Breast epithelium (tissue), 4 donors: ENCODE measurements at regions not wholly inside any gene's neighbourhood (a gene's known extent, or its start where the extent isn't known, plus 50 kb on each side); places are given as distances from the start of the nearest gene placed in this dataset.

Experiments used
- DNase-seq, 2 donors: peaks; one replicate each; pipeline ENCODE4 v3.0.0-alpha.2; 2019; ENCODE audit warnings: low spot score in 2 of 2
- H3K27ac ChIP-seq, 2 donors: fragments of 200-600 bp; sonication (generic) in 1 of 2; one replicate each; pipeline ENCODE4 v1.5.1; 2016 to 2019; ENCODE audit warnings: mild to moderate bottlenecking in 1 of 2
- H3K27me3 ChIP-seq, 2 donors: fragments of 200-600 bp; sonication (generic) in 1 of 2; one replicate each; pipeline versions ENCODE4 v1.5.1 to v1.6.0; 2017 to 2019; ENCODE audit warnings: control low read depth in 1 of 2, mild to moderate bottlenecking in 1 of 2
- H3K36me3 ChIP-seq: fragments of 200-600 bp; one replicate; pipeline ENCODE4 v1.5.1; 2019
- H3K4me1 ChIP-seq, 2 donors: fragments of 200-600 bp; sonication (generic); one replicate each; pipeline ENCODE4 v1.5.1; 2016 to 2019; ENCODE audit warnings: control low read depth in 1 of 2
- H3K4me3 ChIP-seq, 3 donors: fragments of 200-600 bp; sonication (generic); 1 replicate in 2 of 3; 2 replicates in 1 of 3; pipeline ENCODE4 v1.5.1; 2016 to 2019; ENCODE audit warnings: mild to moderate bottlenecking in 3 of 3, moderate library complexity in 2 of 3
- H3K9me3 ChIP-seq, 2 donors: fragments of 200-600 bp; sonication (generic) in 1 of 2; one replicate each; pipeline ENCODE4 v1.5.1; 2016 to 2019; ENCODE audit warnings: control low read depth in 1 of 2
- CTCF ChIP-seq, 3 donors: fragments of 450-650 bp; IDR thresholded peaks; one replicate each; pipeline ENCODE4 v1.5.1; 2016 to 2017; ENCODE audit warnings: antibody characterized with exemption in 3 of 3, mild to moderate bottlenecking in 3 of 3, moderate library complexity in 3 of 3
- POLR2A ChIP-seq: fragments of 450-650 bp; IDR thresholded peaks from one replicate; pipeline ENCODE4 v1.6.1; 2016; ENCODE audit warnings: antibody characterized with exemption, mild to moderate bottlenecking, moderate library complexity
- POLR2AphosphoS5 ChIP-seq, 3 donors: sonication (generic); formaldehyde crosslinking; IDR thresholded peaks; one replicate each; pipeline ENCODE4 v1.6.1; 2017; ENCODE audit warnings: antibody characterized with exemption in 3 of 3
- intact Hi-C: fragments of 100-400 bp; cut with DNase I; formaldehyde crosslinking; loops from one replicate; pipeline ENCODE4 v1.15.1; 2023; ENCODE audit warnings: low total_unique reads

- H3K4me1 ChIP-seq, result no peaks in the 10 kb centered on the region
- no peak overlapping the region for H3K27ac ChIP-seq
- DNase-seq, result no peak
- no peaks in the 10 kb centered on the region for H3K36me3 ChIP-seq
- no peak overlapping the region for H3K4me3 ChIP-seq
- no peaks in the 10 kb centered on the region for H3K27me3 ChIP-seq
- H3K9me3 ChIP-seq, result no peaks in the 10 kb centered on the region
- no peak for TF ChIP-seq POLR2AphosphoS5 (IDR thresholded peaks at IDR 0.05)
- TF ChIP-seq POLR2A, result no peak
- TF ChIP-seq CTCF (IDR thresholded peaks at IDR 0.05), result no peak
- intact Hi-C loops, result no loop called here
These were observed 161.1 kb upstream of the PCDH17 start for GRCh38 chr13:57470491-57470890.

- TF ChIP-seq POLR2A (no peak), CTCF (IDR thresholded peaks at IDR 0.05) (no peak), POLR2AphosphoS5 (IDR thresholded peaks at IDR 0.05) (no peak)
- Histone ChIP-seq H3K4me3 (no peak overlapping the region), H3K27ac (no peak overlapping the region), H3K36me3 (no peaks in the 10 kb centered on the region), H3K27me3 (no peaks in the 10 kb centered on the region), H3K4me1 (no peaks in the 10 kb centered on the region), H3K9me3 (no peaks in the 10 kb centered on the region)
- DNase-seq, result no peak
- intact Hi-C loops, result no loop called here
These were observed 140.2 kb upstream of the PCDH17 start for GRCh38 chr13:57491318-57491717.

- TF ChIP-seq POLR2A, result no peak
- TF ChIP-seq POLR2AphosphoS5 (IDR thresholded peaks at IDR 0.05), result no peak
- no peak for TF ChIP-seq CTCF (IDR thresholded peaks at IDR 0.05)
- DNase-seq, result no peak
- Histone ChIP-seq H3K9me3 (no peaks in the 10 kb centered on the region), H3K4me1 (no peaks in the 10 kb centered on the region), H3K36me3 (no peaks in the 10 kb centered on the region), H3K27ac (no peak overlapping the region), H3K27me3 (no peaks in the 10 kb centered on the region), H3K4me3 (no peak overlapping the region)
- intact Hi-C loops, result no loop called here
These were observed 123.6 kb upstream of the PCDH17 start for GRCh38 chr13:57507752-57508463.

GRCh38 chr13:57511603-57512002, 119.9 kb upstream of the PCDH17 start:
- no peaks in the 10 kb centered on the region for H3K36me3 ChIP-seq
- no peak overlapping the region for H3K4me3 ChIP-seq
- no peaks in the 10 kb centered on the region for H3K4me1 ChIP-seq
- no peak for TF ChIP-seq POLR2A
- TF ChIP-seq CTCF (IDR thresholded peaks at IDR 0.05), result no peak
- TF ChIP-seq POLR2AphosphoS5 (IDR thresholded peaks at IDR 0.05), result no peak
- H3K27me3 ChIP-seq, result no peaks in the 10 kb centered on the region
- no peak overlapping the region for H3K27ac ChIP-seq
- DNase-seq, result no peak
- no peaks in the 10 kb centered on the region for H3K9me3 ChIP-seq
- intact Hi-C loops, result no loop called here

GRCh38 chr13:57527114-57527735, 104.3 kb upstream of the PCDH17 start:
- H3K27me3 ChIP-seq, result no peaks in the 10 kb centered on the region
- no peak overlapping the region for H3K27ac ChIP-seq
- no peak overlapping the region for H3K4me3 ChIP-seq
- no peak for TF ChIP-seq POLR2AphosphoS5 (IDR thresholded peaks at IDR 0.05)
- TF ChIP-seq CTCF (IDR thresholded peaks at IDR 0.05), result no peak
- no peak for TF ChIP-seq POLR2A
- DNase-seq, result no peak
- no peaks in the 10 kb centered on the region for H3K36me3 ChIP-seq
- H3K4me1 ChIP-seq, result no peaks in the 10 kb centered on the region
- intact Hi-C loops, result no loop called here
- peaks cover 3 to 15% of the 10 kb centered on the region in 2 donors for H3K9me3 ChIP-seq
